ENCODE measurements at regions not wholly inside any gene's neighbourhood (a gene's known extent, or its start where the extent isn't known, plus 50 kb on each side); places are given as distances from the start of the nearest gene placed in this dataset.

DNA sequence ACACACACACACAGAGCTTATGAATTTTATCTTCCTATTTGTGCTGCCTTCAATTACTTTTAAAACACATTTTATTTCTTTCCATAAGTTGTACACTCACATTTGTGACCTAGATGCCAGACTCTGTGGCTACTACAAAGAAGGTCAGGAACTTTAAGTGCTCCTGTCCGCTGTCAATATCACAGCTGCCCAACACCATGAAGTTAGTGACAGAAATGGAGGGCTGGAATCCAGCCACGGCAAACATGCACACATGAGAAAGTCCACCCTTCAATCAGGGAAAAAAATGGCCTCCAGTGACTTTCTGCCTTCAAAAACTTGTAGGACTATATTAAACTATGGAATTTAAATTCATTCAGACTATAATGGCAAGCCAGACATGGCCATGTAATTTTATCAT, 334.4 kb upstream of the FSTL5 start:
- TF ChIP-seq TAF1 (IDR thresholded peaks at IDR 0.05; ENCODE audit: low read depth, low read length), result no peak
- no peak for TF ChIP-seq POLR2AphosphoS5 (IDR thresholded peaks at IDR 0.05; ENCODE audit: low read depth, low read length)
- TF ChIP-seq POLR2A (IDR thresholded peaks at IDR 0.05; ENCODE audit: low read depth, low read length), result no peak

Measured in GM12891 (cell line).